MM.1S (cell line): ENCODE measurements at regions not wholly inside any gene's neighbourhood (a gene's known extent, or its start where the extent isn't known, plus 50 kb on each side); places are given as distances from the start of the nearest gene placed in this dataset.
"Not testable (repeated sequence)": the region's sequence is repeated elsewhere in the genome, so short reads cannot be mapped to it uniquely, and the experiment has no call there.

Experiments used
- DNase-seq: peaks from one replicate; pipeline ENCODE4 v3.0.0-alpha.2; 2015
- H2AFZ ChIP-seq: fragments of 300-600 bp; sonication (generic); 2 replicates; pipeline ENCODE4 v1.6.0; 2016; ENCODE audit warnings: antibody characterized with exemption, low read length
- H3F3A ChIP-seq: fragments of 300-600 bp; sonication (generic); 2 replicates; pipeline ENCODE4 v1.6.1; 2016; ENCODE audit warnings: mild to moderate bottlenecking, antibody characterized with exemption, low read length, moderate library complexity, mixed read lengths; ENCODE audit not compliant: insufficient read depth
- H3K27ac ChIP-seq: fragments of 300-600 bp; sonication (generic); 2 replicates; pipeline ENCODE4 v1.5.1; 2016; ENCODE audit warnings: mild to moderate bottlenecking, low read length
- H3K27me3 ChIP-seq: fragments of 300-600 bp; sonication (generic); replicated peaks from 2 replicates; pipeline ENCODE4 v1.6.0; 2016; ENCODE audit warnings: low read length; ENCODE audit not compliant: insufficient read depth
- H3K36me3 ChIP-seq: fragments of 300-600 bp; sonication (generic); replicated peaks from 2 replicates; pipeline ENCODE4 v1.6.1; 2016; ENCODE audit warnings: mild to moderate bottlenecking, low read length, mixed read lengths; ENCODE audit not compliant: insufficient read depth
- H3K4me1 ChIP-seq: fragments of 300-600 bp; sonication (generic); 2 replicates; pipeline ENCODE4 v1.6.1; 2016; ENCODE audit warnings: low read length, mixed read lengths
- H3K4me2 ChIP-seq: fragments of 300-600 bp; sonication (generic); 2 replicates; pipeline ENCODE4 v1.6.0; 2016; ENCODE audit warnings: low read depth, low read length
- H3K4me3 ChIP-seq: fragments of 300-600 bp; sonication (generic); 2 replicates; pipeline ENCODE4 v1.5.1; 2016; ENCODE audit warnings: low read length, mixed read lengths
- H3K79me2 ChIP-seq: fragments of 300-600 bp; sonication (generic); 2 replicates; pipeline ENCODE4 v1.6.1; 2016; ENCODE audit warnings: mixed run types, low read length, mixed read lengths
- H3K9ac ChIP-seq: fragments of 300-600 bp; sonication (generic); 2 replicates; pipeline ENCODE4 v1.6.1; 2016; ENCODE audit warnings: low read length, mixed read lengths
- H3K9me2 ChIP-seq: fragments of 300-600 bp; sonication (generic); replicated peaks from 2 replicates; pipeline ENCODE4 v1.6.1; 2016; ENCODE audit warnings: mild to moderate bottlenecking, low read length, mixed read lengths; ENCODE audit not compliant: insufficient read depth
- H3K9me3 ChIP-seq: fragments of 300-600 bp; sonication (generic); replicated peaks from 2 replicates; pipeline ENCODE4 v1.6.1; 2016; ENCODE audit warnings: mild to moderate bottlenecking, low read length, mixed read lengths; ENCODE audit not compliant: insufficient read depth
- H4K20me1 ChIP-seq: fragments of 300-600 bp; sonication (generic); 2 replicates; pipeline ENCODE4 v1.6.1; 2016; ENCODE audit warnings: mild to moderate bottlenecking, low read length, moderate library complexity, mixed read lengths; ENCODE audit not compliant: insufficient read depth
- CTCF ChIP-seq: fragments of 300-600 bp; sonication (generic); IDR thresholded peaks from 2 replicates; pipeline ENCODE4 v1.5.1; 2016; ENCODE audit warnings: antibody characterized with exemption, low read length, mixed read lengths
- EZH2 ChIP-seq: fragments of 300-600 bp; sonication (generic); optimal IDR thresholded peaks from 2 replicates; pipeline ENCODE3; 2017; ENCODE audit warnings: low read depth, mild to moderate bottlenecking, antibody characterized with exemption, low read length, mixed read lengths
- EZH2phosphoT487 ChIP-seq: fragments of 300-600 bp; sonication (generic); IDR thresholded peaks from 2 replicates; pipeline ENCODE4 v1.6.1; 2018; ENCODE audit warnings: antibody characterized with exemption, low read length

DNA sequence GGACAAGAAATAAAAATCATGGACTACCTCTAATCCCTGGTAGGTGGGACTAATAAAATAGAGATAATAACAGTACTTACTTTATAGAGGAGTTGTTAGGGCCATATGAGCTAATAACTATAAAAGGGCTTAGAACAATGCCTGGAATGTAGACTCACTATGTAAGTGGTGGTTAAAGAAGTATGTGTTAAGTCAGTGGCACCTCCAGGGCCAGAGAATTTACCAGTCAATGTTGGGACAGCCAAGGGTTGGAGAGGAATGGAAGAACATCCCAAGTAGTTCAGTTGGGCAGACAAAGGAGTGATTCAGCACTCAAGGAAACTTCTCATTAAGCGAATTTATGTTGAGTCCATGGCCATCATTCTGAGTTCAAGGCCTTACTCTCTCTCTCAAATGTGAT lies 116.8 kb downstream of the OTOR start:
- no peaks in the 10 kb centered on the region for H3K36me3 ChIP-seq
- H3K79me2 ChIP-seq, result no peaks in the 10 kb centered on the region
- H3K27ac ChIP-seq, result no peak overlapping the region
- H2AFZ ChIP-seq, result no peak overlapping the region
- no peak overlapping the region for H3K9ac ChIP-seq
- no peak for TF ChIP-seq EZH2phosphoT487
- no peak for TF ChIP-seq EZH2
- TF ChIP-seq CTCF, result no peak
- no peaks in the 10 kb centered on the region for H4K20me1 ChIP-seq
- H3K4me2 ChIP-seq, result no peak overlapping the region
- H3K9me2 ChIP-seq, result no peaks in the 10 kb centered on the region
- no peaks in the 10 kb centered on the region for H3F3A ChIP-seq
- DNase-seq, result no peak
- no peak overlapping the region for H3K4me3 ChIP-seq
- no peaks in the 10 kb centered on the region for H3K9me3 ChIP-seq
- no peaks in the 10 kb centered on the region for H3K4me1 ChIP-seq
- no peaks in the 10 kb centered on the region for H3K27me3 ChIP-seq

- H3K27ac ChIP-seq, result no peak overlapping the region
- no peak overlapping the region for H3K4me2 ChIP-seq
- no peaks in the 10 kb centered on the region for H3K4me1 ChIP-seq
- no peak overlapping the region for H3K4me3 ChIP-seq
- no peak for DNase-seq
- H3K36me3 ChIP-seq, result no peaks in the 10 kb centered on the region
- H3K9me2 ChIP-seq, result no peaks in the 10 kb centered on the region
- no peaks in the 10 kb centered on the region for H4K20me1 ChIP-seq
- no peaks in the 10 kb centered on the region for H3K9me3 ChIP-seq
- TF ChIP-seq EZH2phosphoT487 (no peak), CTCF (no peak), EZH2 (no peak)
- no peaks in the 10 kb centered on the region for H3K27me3 ChIP-seq
- no peak overlapping the region for H3K9ac ChIP-seq
- no peaks in the 10 kb centered on the region for H3F3A ChIP-seq
- H3K79me2 ChIP-seq, result no peaks in the 10 kb centered on the region
- no peak overlapping the region for H2AFZ ChIP-seq
Observed at GRCh38 chr20:16865406-16865805, 117.2 kb downstream of the OTOR start.

DNA sequence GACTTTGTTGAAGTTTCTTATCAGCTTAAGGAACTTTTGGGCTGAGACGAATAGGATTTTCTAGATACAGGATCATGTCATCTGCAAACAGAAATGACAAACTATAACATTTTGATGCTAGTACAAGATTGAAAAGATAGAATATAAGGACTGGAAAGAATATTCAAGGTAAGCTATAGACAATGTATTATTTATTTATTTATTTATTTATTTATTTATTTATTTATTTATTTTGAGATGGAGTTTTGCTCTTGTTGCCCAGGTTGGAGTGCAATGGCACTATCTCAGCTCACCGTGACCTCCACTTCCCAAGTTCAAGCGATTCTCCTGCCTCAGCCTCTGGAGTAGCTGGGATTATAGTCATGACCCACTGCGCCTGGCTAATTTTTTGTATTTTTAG lies 125.0 kb downstream of the OTOR start:
- not testable (repeated sequence) for H3K27ac ChIP-seq, H3K4me1 ChIP-seq, H3K9me2 ChIP-seq, H3K79me2 ChIP-seq, DNase-seq, H3K4me2 ChIP-seq, H4K20me1 ChIP-seq, H3K27me3 ChIP-seq, H3K9ac ChIP-seq, H3K9me3 ChIP-seq, H3F3A ChIP-seq, H2AFZ ChIP-seq, H3K36me3 ChIP-seq, H3K4me3 ChIP-seq

GRCh38 chr20:16877053-16877554 lies 128.9 kb downstream of the OTOR start:
- Histone ChIP-seq H3K27ac (no peak overlapping the region), H3K4me3 (no peak overlapping the region)

More at GRCh38 chr20:16877053-16877554, 128.9 kb downstream of the OTOR start:
- no peak for DNase-seq
- no peak overlapping the region for H3K9ac ChIP-seq
- H3F3A ChIP-seq, result no peaks in the 10 kb centered on the region
- no peak overlapping the region for H2AFZ ChIP-seq
- TF ChIP-seq EZH2, result no peak
- TF ChIP-seq EZH2phosphoT487, result no peak
- TF ChIP-seq CTCF, result no peak
- no peaks in the 10 kb centered on the region for H3K27me3 ChIP-seq
- H4K20me1 ChIP-seq, result no peaks in the 10 kb centered on the region
- no peaks in the 10 kb centered on the region for H3K4me1 ChIP-seq
- H3K9me2 ChIP-seq, result no peaks in the 10 kb centered on the region
- H3K9me3 ChIP-seq, result no peaks in the 10 kb centered on the region
- no peak overlapping the region for H3K4me2 ChIP-seq
- H3K36me3 ChIP-seq, result no peaks in the 10 kb centered on the region
- no peaks in the 10 kb centered on the region for H3K79me2 ChIP-seq
